Duodenal mucosa (tissue), 2 donors: ENCODE measurements at regions not wholly inside any gene's neighbourhood (a gene's known extent, or its start where the extent isn't known, plus 50 kb on each side); places are given as distances from the start of the nearest gene placed in this dataset.
A peak's percentile ranks its signal among the peaks of the same experiment; 100 is the strongest.

Experiments
- H3K27ac ChIP-seq: one replicate; pipeline ENCODE4 v1.7.0; 2013; ENCODE audit warnings: low read depth, low read length
- H3K27me3 ChIP-seq, 2 donors: one replicate each; pipeline ENCODE4 v1.7.0; 2013; ENCODE audit warnings: low read length in 2 of 2, control low read depth in 1 of 2; ENCODE audit not compliant: insufficient read depth in 2 of 2, control insufficient read depth in 1 of 2
- H3K36me3 ChIP-seq, 2 donors: one replicate each; pipeline ENCODE4 v1.7.0; 2013; ENCODE audit warnings: low read length in 2 of 2, control low read depth in 1 of 2; ENCODE audit not compliant: insufficient read depth in 2 of 2, control insufficient read depth in 1 of 2
- H3K4me1 ChIP-seq, 2 donors: one replicate each; pipeline ENCODE4 v1.7.0; 2013; ENCODE audit warnings: low read length in 2 of 2, control low read depth in 1 of 2; ENCODE audit not compliant: insufficient read depth in 2 of 2, control insufficient read depth in 1 of 2
- H3K4me3 ChIP-seq, 2 donors: one replicate each; pipeline ENCODE4 v1.7.0; 2013; ENCODE audit warnings: low read length in 2 of 2, low read depth in 1 of 2
- H3K9ac ChIP-seq, 2 donors: one replicate each; pipeline ENCODE4 v1.7.0; 2013; ENCODE audit warnings: low read length in 2 of 2, low read depth in 1 of 2
- H3K9me3 ChIP-seq, 2 donors: one replicate each; pipeline ENCODE4 v1.7.0; 2013; ENCODE audit warnings: low read length in 2 of 2, control low read depth in 1 of 2; ENCODE audit not compliant: control insufficient read depth in 1 of 2

DNA sequence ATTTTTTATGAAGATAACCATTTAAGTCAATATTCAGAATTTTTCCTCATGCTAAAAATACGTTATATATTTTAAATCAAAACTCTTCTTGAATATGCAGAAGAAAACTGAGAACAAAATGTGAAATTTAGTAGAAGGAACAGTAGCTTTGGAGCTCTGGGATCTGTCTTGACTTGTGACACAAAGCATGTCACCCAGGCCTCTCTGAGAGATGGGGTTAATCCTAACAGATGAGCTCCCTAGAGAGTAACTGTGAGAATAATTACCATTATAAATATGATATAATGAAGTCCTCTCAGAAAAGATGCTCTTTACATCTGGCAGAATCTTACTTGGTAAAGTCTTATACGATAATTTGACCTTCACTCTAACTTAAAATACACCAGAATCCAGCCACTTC is 272.0 kb downstream of the PTPRC start:
- no peaks in the 10 kb centered on the region for H3K27me3 ChIP-seq
- no peak overlapping the region for H3K9ac ChIP-seq
- no peak overlapping the region for H3K4me3 ChIP-seq
- no peak overlapping the region for H3K27ac ChIP-seq
- H3K9me3 ChIP-seq: no peaks in the 10 kb centered on the region
- H3K36me3 ChIP-seq: no peaks in the 10 kb centered on the region
- no peaks in the 10 kb centered on the region for H3K4me1 ChIP-seq

DNA sequence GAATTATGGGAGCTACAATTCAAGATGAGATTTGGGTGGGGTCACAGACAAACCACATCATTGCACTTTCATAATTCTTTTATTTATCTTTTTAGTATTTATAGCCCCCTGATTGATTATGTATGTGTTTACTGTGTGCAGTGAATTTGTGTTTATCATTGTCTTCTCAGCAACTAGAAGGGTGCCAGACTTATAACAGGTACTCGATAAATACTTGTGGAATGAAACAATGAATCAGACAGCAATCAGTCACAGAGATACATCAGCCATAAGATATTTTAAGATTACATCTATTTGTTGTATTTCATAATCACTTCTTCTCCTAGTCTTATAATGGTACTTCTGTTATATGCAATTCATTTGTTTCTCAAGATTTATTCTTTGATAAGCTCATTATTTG is 273.2 kb downstream of the PTPRC start:
- Histone ChIP-seq H3K4me3 (no peak overlapping the region), H3K27me3 (no peaks in the 10 kb centered on the region), H3K9me3 (no peaks in the 10 kb centered on the region), H3K9ac (no peak overlapping the region), H3K36me3 (no peaks in the 10 kb centered on the region), H3K4me1 (no peaks in the 10 kb centered on the region), H3K27ac (no peak overlapping the region)

DNA sequence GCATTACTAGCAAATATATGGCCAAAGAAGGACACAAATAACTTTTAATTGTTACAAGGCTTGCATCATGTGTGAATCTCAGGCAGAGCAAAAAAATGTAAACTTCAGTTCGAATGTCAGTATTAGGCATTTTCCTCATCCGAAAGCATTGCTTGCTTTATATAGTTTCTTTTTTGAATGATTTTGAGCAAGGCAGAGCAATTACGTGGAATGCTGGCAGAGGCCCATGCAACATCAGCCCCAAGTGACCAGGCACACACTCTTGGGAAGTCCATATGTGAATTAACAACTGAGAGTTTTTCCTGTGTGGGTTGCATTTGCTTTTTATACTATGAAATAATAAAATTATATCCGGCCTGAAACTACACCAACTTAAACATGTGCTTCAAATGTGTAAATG is 274.8 kb downstream of the PTPRC start:
- H3K36me3 ChIP-seq: no peaks in the 10 kb centered on the region
- H3K9ac ChIP-seq: no peak overlapping the region
- no peaks in the 10 kb centered on the region for H3K27me3 ChIP-seq
- no peaks in the 10 kb centered on the region for H3K9me3 ChIP-seq
- H3K4me3 ChIP-seq: no peak overlapping the region
- H3K4me1 ChIP-seq: no peaks in the 10 kb centered on the region
- H3K27ac ChIP-seq: no peak overlapping the region

DNA sequence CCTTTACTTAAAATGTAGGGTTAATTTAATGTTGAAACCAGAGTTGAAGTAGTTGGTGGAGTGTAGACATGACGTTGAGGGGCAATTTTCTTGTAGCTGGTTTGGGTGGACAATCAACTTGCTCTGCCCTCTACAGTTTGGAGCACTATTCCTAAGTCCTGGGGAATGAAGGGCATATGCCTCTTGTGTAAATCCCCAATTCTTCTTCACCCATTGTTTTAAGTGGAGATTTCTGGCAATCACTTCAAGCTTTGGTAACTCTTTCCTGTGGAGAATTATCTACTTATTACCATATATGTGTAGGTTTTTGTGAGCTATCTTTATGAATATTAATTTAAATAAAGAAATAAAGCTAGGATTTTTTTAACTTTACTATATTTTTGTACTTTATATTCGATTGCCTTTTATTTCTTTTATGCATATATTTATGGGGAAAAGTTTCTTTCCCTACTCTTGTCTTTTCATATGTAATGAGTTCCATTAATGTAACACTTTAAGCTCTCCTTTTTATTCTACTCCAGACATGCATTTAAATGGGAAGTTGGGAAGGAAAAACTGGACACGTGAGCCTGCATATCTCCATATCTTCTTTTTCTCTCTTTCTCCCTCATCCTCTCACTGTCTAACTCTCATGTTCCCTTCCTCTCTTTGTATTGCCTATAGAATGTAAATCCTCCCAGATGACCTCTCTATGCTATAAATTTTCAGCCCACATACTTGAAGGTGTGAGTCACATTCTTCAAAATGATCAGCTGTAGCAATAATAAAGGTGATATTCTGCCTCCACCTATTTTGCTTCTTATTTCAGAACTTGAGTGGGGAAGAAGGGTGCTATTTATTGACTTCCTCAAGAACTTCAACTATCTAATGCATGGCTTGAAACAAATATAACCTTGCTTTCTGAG is 276.7 kb downstream of the PTPRC start:
- Histone ChIP-seq H3K27ac (no peak overlapping the region), H3K27me3 (no peaks in the 10 kb centered on the region), H3K4me1 (no peaks in the 10 kb centered on the region), H3K4me3 (no peak overlapping the region), H3K9me3 (no peaks in the 10 kb centered on the region), H3K9ac (no peak overlapping the region), H3K36me3 (no peaks in the 10 kb centered on the region)

DNA sequence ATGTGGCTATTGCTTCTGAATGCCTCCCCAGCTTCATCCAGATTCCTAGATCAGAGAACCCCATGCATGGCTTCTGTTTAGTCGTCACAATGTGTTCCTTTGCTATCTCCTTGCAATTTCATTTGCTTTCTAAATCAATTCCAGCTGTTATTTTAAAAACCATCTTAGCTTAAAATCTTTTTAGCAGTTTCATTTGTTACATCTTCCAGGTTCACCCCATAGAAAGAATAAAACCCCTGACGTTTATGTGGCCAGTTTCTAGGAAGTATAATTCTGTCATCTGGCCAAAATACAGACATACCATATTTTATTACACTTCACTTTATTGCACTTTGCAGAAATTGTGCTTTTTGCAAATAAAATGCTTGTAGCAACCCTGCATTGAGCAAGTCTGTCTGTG is 278.4 kb downstream of the PTPRC start:
- no peak overlapping the region for H3K4me3 ChIP-seq
- peaks cover 0 to 5% of the 10 kb centered on the region in 2 donors for H3K4me1 ChIP-seq
- H3K27me3 ChIP-seq: no peaks in the 10 kb centered on the region
- no peak overlapping the region for H3K9ac ChIP-seq
- no peaks in the 10 kb centered on the region for H3K9me3 ChIP-seq
- H3K27ac ChIP-seq: no peak overlapping the region
- H3K36me3 ChIP-seq: no peaks in the 10 kb centered on the region

DNA sequence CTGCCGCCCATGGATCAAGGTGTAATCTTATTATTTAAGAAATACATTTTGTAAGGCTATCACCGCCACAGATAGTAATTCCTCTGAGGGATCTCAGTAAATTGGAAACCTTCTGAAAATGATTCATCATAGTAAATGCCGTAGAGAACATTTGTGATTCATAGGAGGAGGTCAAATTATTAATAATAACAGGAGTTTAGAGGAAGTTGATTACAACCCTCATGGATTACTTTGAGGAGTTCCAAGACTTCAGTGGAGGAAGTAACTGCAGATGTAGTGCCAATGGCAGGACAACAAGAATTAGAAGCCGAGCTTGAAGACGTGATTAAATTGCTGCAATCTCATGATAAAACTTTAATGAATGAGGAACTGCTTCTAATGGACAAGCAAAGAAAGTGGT is 280.1 kb downstream of the PTPRC start:
- Histone ChIP-seq H3K27ac (no peak overlapping the region), H3K36me3 (no peaks in the 10 kb centered on the region), H3K9me3 (no peaks in the 10 kb centered on the region), H3K27me3 (no peaks in the 10 kb centered on the region), H3K9ac (no peak overlapping the region), H3K4me3 (no peak overlapping the region), H3K4me1 (peaks cover 0 to 5% of the 10 kb centered on the region in 2 donors)

DNA sequence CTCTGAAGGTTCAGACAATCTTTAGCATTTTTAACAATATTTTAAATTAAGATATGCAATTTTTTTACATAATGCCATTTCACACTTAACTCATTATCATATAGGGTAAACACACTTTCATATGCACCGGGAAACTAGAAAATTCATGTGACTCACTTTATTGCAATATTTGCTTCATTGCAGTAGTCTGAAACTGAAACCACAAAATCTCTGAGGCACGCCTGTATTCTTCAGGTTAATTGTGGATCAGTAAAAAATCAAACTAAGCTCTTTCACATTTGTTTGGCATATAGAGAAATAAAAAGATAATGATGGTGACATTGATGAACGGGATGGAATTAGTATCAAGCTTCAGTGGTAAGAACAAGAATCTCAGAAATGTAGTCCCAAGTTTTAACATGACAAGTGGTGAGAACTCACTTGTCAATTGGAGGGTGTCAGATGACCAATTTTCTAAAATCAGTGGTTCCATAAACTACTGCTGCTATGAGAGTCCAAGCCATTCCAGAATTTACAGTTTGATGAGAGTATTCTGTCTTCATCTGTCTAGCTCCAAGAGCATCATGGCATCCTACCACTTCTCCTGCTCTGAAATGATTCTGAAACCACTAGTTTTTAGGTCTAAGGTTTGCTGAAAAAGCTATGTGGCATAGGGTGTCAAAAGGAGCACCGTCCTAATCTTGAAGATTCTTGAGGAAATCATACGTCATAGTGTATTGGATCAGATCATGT is 281.0 kb downstream of the PTPRC start:
- Histone ChIP-seq H3K9me3 (no peaks in the 10 kb centered on the region), H3K4me1 (peaks cover 0 to 5% of the 10 kb centered on the region in 2 donors), H3K27ac (no peak overlapping the region), H3K27me3 (no peaks in the 10 kb centered on the region), H3K36me3 (no peaks in the 10 kb centered on the region), H3K4me3 (no peak overlapping the region), H3K9ac (no peak overlapping the region)

DNA sequence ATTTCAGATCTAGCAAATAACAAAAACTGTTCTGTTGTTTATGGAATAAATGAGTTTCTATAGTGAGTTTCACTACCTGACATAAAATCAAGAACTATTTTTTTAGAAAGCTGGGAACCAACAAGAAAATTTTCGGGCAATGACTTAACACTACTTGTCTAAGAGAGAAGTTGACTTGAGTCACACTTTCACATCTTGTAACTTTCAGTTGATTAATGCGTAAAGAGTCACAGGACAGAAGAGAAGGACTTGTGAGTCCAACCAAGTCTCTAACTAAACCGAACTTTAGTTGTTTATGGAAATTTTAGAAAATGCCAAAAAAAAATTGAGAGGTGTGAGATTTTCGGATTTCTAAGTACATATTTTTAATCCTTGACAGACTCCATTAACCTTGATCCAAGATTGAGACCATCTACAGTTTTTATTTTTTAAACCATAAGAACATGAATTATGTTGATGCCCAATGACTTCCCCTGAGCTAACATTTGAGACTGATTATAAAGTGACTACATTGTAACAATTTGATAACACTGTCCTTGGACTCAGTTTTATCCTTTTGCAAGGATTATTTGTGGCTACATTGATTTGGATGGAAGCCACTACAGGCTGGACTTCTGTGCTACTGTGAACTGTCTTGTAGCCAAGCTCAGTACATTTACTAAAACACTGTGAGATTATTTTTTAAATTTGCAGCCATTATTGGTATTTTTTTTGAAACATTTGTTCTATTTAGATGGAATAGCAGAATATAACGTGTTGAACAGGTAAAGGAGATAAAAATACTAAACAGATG is 284.0 kb downstream of the PTPRC start:
- Histone ChIP-seq H3K27me3 (no peaks in the 10 kb centered on the region), H3K4me1 (peaks cover 0 to 5% of the 10 kb centered on the region in 2 donors), H3K4me3 (no peak overlapping the region), H3K9ac (no peak overlapping the region), H3K36me3 (no peaks in the 10 kb centered on the region), H3K27ac (peak overlapping the region; percentile 58), H3K9me3 (no peaks in the 10 kb centered on the region)

DNA sequence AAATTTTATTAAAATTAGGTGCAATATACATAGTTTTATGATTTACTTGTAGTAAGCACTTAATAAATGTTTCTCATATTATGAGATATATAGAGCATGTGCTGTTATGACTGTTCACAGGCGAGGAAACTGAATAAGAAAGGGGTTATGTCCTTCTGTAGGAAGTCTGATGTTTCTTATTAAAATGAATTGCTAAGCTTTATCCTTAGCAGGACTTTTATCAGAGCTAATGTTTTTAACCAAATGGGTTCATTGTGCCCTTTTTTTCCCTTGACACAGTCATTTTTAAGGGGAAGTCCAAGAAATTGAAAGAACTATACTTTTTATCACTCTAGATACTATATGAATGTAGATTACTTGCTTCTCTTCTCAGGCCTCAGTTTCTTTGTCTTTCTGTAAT is 285.2 kb downstream of the PTPRC start:
- Histone ChIP-seq H3K36me3 (no peaks in the 10 kb centered on the region), H3K4me3 (no peak overlapping the region), H3K9ac (no peak overlapping the region), H3K27ac (no peak overlapping the region), H3K27me3 (no peaks in the 10 kb centered on the region), H3K9me3 (no peaks in the 10 kb centered on the region), H3K4me1 (peaks cover 0 to 6% of the 10 kb centered on the region in 2 donors)

DNA sequence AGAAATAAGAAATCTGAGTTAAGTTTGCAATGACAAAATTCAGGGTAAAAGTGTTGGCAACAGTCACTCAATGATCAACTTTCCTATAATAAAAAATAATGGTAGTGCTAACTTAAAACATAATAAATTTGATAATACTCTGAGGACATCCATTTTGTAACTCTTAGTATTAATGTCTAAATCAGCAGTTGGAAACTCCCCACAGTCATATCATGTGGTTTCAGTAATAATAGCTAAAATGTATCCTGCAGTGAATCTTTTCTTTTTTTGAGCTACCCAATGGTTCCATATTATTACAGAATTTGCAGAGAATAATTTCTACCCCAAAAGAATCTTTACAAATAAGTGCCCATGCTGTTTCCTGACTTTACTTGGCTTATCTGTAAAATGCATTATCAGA is 286.7 kb downstream of the PTPRC start:
- no peak overlapping the region for H3K27ac ChIP-seq
- H3K27me3 ChIP-seq: no peaks in the 10 kb centered on the region
- no peak overlapping the region for H3K4me3 ChIP-seq
- no peaks in the 10 kb centered on the region for H3K36me3 ChIP-seq
- H3K4me1 ChIP-seq: peaks cover 0 to 9% of the 10 kb centered on the region in 2 donors
- H3K9ac ChIP-seq: no peak overlapping the region
- H3K9me3 ChIP-seq: no peaks in the 10 kb centered on the region
